ENCODE measurements at regions not wholly inside any gene's neighbourhood (a gene's known extent, or its start where the extent isn't known, plus 50 kb on each side); places are given as distances from the start of the nearest gene placed in this dataset.

DNA sequence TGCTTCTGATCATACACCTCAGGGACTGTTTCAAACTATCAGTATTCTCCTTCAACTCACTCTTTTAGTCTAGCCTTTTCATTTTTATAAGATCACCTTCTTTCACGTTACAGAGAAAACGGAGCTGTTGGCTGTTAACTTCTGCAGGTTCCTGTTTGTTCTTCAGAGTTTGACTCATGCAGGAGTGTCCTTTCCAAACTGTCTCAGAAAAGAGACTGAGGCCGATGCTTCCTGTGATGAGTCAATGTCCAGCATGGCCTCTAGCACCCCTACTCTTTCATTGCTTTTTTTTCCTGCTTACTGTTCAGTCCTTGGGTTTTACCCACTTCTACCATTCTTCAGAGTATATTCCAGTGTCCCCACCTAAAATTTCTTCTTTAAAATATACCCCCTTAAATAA, 240.8 kb upstream of the RGPD4 start:
- TF ChIP-seq CTCF (IDR thresholded peaks at IDR 0.05; ENCODE audit: low read depth, low read length) (no peak), EZH2phosphoT487 (IDR thresholded peaks at IDR 0.05; ENCODE audit: low read depth) (no peak)
